OCI-LY7 (cell line): ENCODE measurements at regions not wholly inside any gene's neighbourhood (a gene's known extent, or its start where the extent isn't known, plus 50 kb on each side); places are given as distances from the start of the nearest gene placed in this dataset.

ENCODE experiments used
- BruUV-seq: library from RNA; stranded (reverse); fragments of 400-500 nt; replicated peaks from 2 replicates; lab custom pipeline; 2021; lab: Mats Ljungman, UMichigan
- CTCF ChIA-PET: fragments of 300-600 bp; sonication (Branson Sonifier 250); formaldehyde crosslinking; loops from one replicate; lab custom pipeline; 2022; ENCODE audit warnings: antibody characterized with exemption; ENCODE audit not compliant: unreplicated experiment; lab: Charles Lee
- POLR2A ChIA-PET: fragments of 300-600 bp; sonication (Branson Sonifier 250); formaldehyde crosslinking; loops from one replicate; lab custom pipeline; 2022; ENCODE audit warnings: antibody characterized with exemption; lab: Charles Lee
- DNase-seq: peaks from one replicate; pipeline ENCODE4 v3.0.0-alpha.2; 2015; ENCODE audit warnings: low spot score
- H2AFZ ChIP-seq: fragments of 200-600 bp; sonication (generic), shearing (Covaris generic); 2 replicates; pipeline ENCODE4 v1.6.1; 2014; ENCODE audit warnings: mild to moderate bottlenecking, antibody characterized with exemption, low read length, moderate library complexity
- H3K27ac ChIP-seq: fragments of 200-600 bp; sonication (generic); 2 replicates; pipeline ENCODE4 v1.5.1; 2014; ENCODE audit warnings: mixed run types, low read depth, mild to moderate bottlenecking, moderate library complexity, low read length, inconsistent platforms; ENCODE audit not compliant: poor library complexity, severe bottlenecking
- H3K36me3 ChIP-seq: fragments of 200-600 bp; sonication (generic); 2 replicates; pipeline ENCODE4 v1.6.1; 2014; ENCODE audit warnings: mild to moderate bottlenecking, antibody characterized with exemption, low read length, moderate library complexity, mixed read lengths; ENCODE audit not compliant: insufficient read depth
- H3K4me1 ChIP-seq: fragments of 200-600 bp; sonication (generic); 2 replicates; pipeline ENCODE4 v1.5.1; 2014; ENCODE audit warnings: mild to moderate bottlenecking, low read length; ENCODE audit not compliant: insufficient read depth, poor library complexity, severe bottlenecking
- H3K4me2 ChIP-seq: fragments of 200-600 bp; sonication (generic); 2 replicates; pipeline ENCODE4 v1.6.1; 2014; ENCODE audit warnings: mild to moderate bottlenecking, low read length
- H3K4me3 ChIP-seq: fragments of 200-600 bp; sonication (generic); 2 replicates; pipeline ENCODE4 v1.5.1; 2014; ENCODE audit warnings: mild to moderate bottlenecking, low read depth, low read length; ENCODE audit not compliant: poor library complexity, severe bottlenecking
- H3K79me2 ChIP-seq: fragments of 200-600 bp; sonication (generic); 2 replicates; pipeline ENCODE4 v1.6.1; 2016; ENCODE audit warnings: low read depth, mild to moderate bottlenecking, low read length, moderate library complexity, mixed read lengths; ENCODE audit not compliant: insufficient read depth
- H3K9me2 ChIP-seq: fragments of 200-600 bp; sonication (generic); 2 replicates; pipeline ENCODE4 v1.6.1; 2016; ENCODE audit warnings: mild to moderate bottlenecking, low read length, mixed read lengths; ENCODE audit not compliant: insufficient read depth
- H3K9me3 ChIP-seq: fragments of 200-600 bp; sonication (generic); 2 replicates; pipeline ENCODE4 v1.6.1; 2014; ENCODE audit warnings: mild to moderate bottlenecking, mixed run types, low read length, mixed read lengths
- H4K20me1 ChIP-seq: fragments of 200-600 bp; sonication (generic); 2 replicates; pipeline ENCODE4 v1.6.1; 2014; ENCODE audit warnings: mild to moderate bottlenecking, antibody characterized with exemption, low read length, moderate library complexity, mixed read lengths; ENCODE audit not compliant: insufficient read depth
- EZH2phosphoT487 ChIP-seq: fragments of 200-600 bp; sonication (generic); IDR thresholded peaks from 2 replicates; pipeline ENCODE4 v1.6.1; 2018; ENCODE audit warnings: low read depth, borderline replicate concordance, mild to moderate bottlenecking, mixed run types, antibody characterized with exemption, low read length, moderate library complexity, mixed read lengths
- intact Hi-C: fragments of 100-400 bp; cut with micrococcal nuclease; formaldehyde crosslinking; loops from one replicate; pipeline ENCODE4 v1.10.0; 2022; ENCODE audit not compliant: unreplicated experiment
- TF ChIP-seq, protein P1 (sequence below): fragments of 200-600 bp; sonication (generic); conservative IDR thresholded peaks from 2 replicates; pipeline ENCODE4 v1.5.1; 2014; ENCODE audit warnings: mild to moderate bottlenecking, antibody characterized with exemption, low read length, moderate library complexity, mixed read lengths

GRCh38 chr1:113322439-113322838 is 67.9 kb upstream of the MAGI3 start:
- DNase-seq: no peak
- no peak overlapping the region for H3K4me3 ChIP-seq
- no peak overlapping the region for H3K4me2 ChIP-seq
- H3K9me3 ChIP-seq: no peaks in the 10 kb centered on the region
- no peak overlapping the region for H2AFZ ChIP-seq
- no peaks in the 10 kb centered on the region for H3K79me2 ChIP-seq
- H3K27ac ChIP-seq: no peak overlapping the region
- H3K9me2 ChIP-seq: no peaks in the 10 kb centered on the region
- TF ChIP-seq EZH2phosphoT487: no peak
- TF ChIP-seq, protein P1, sequence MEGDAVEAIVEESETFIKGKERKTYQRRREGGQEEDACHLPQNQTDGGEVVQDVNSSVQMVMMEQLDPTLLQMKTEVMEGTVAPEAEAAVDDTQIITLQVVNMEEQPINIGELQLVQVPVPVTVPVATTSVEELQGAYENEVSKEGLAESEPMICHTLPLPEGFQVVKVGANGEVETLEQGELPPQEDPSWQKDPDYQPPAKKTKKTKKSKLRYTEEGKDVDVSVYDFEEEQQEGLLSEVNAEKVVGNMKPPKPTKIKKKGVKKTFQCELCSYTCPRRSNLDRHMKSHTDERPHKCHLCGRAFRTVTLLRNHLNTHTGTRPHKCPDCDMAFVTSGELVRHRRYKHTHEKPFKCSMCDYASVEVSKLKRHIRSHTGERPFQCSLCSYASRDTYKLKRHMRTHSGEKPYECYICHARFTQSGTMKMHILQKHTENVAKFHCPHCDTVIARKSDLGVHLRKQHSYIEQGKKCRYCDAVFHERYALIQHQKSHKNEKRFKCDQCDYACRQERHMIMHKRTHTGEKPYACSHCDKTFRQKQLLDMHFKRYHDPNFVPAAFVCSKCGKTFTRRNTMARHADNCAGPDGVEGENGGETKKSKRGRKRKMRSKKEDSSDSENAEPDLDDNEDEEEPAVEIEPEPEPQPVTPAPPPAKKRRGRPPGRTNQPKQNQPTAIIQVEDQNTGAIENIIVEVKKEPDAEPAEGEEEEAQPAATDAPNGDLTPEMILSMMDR: no peak
- H4K20me1 ChIP-seq: no peaks in the 10 kb centered on the region
- intact Hi-C loops: no loop called here
- no peaks in the 10 kb centered on the region for H3K4me1 ChIP-seq
- BruUV-seq: no TSS peak
- CTCF ChIA-PET: no interaction called here
- H3K36me3 ChIP-seq: no peaks in the 10 kb centered on the region
- POLR2A ChIA-PET: no interaction called here

DNA sequence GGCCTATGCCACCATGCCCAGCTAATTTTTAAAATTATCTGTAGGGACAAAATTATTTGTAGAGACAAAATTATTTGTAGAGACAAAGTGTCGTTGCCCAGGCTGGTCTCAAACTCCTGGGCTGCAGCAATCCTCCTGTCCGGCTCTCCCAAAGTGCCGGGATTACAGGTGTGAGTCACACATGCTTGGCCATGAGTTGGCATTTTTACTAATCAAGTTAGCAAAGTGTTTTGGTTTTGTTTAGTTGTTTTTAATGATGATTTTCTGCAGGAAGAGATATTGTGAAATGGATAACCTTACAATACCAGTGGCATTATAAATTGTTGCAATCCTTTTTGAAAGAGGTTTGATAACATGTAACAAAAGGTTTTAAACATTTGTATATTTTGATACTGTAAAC is 65.3 kb upstream of the MAGI3 start:
- DNase-seq: no peak
- Histone ChIP-seq H3K4me1 (no peaks in the 10 kb centered on the region), H3K79me2 (no peaks in the 10 kb centered on the region), H3K4me2 (no peak overlapping the region), H3K9me2 (no peaks in the 10 kb centered on the region), H3K4me3 (no peak overlapping the region), H3K36me3 (no peaks in the 10 kb centered on the region), H4K20me1 (no peaks in the 10 kb centered on the region), H3K27ac (no peak overlapping the region), H3K9me3 (no peaks in the 10 kb centered on the region), H2AFZ (no peak overlapping the region)
- CTCF ChIA-PET: no interaction called here
- no TSS peak for BruUV-seq
- TF ChIP-seq, protein P1: no peak
- no peak for TF ChIP-seq EZH2phosphoT487
- POLR2A ChIA-PET: interaction anchor here (0.6 kb wide), 1 partner anchor 11 kb away, joined by 3 read pairs; no protein-coding TSS in a partner anchor
- intact Hi-C loops: no loop called here

DNA sequence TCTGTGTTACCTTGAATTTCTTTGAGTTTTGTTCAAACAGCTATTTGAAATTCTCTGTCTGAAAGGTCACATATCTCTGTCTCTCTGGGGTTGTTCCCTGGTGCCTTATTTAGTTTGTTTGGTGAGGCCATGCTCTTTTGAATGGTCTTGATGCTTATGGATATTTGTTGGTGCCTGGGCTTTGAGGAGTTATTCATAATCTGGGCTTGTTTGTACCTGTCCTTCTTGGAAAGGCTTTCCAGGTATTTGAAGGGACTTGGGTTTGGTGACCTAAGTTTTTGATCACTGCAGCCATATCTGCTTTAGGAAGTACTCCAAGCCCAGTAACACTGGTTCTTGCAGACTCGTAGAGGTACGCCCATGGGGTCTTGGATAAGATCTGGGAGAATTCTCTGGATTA is 63.3 kb upstream of the MAGI3 start:
- Histone ChIP-seq H3K4me1 (no peaks in the 10 kb centered on the region), H4K20me1 (no peaks in the 10 kb centered on the region), H2AFZ (no peak overlapping the region), H3K27ac (no peak overlapping the region), H3K4me2 (no peak overlapping the region), H3K4me3 (no peak overlapping the region), H3K79me2 (no peaks in the 10 kb centered on the region), H3K36me3 (no peaks in the 10 kb centered on the region), H3K9me3 (no peaks in the 10 kb centered on the region), H3K9me2 (no peaks in the 10 kb centered on the region)
- intact Hi-C loops: no loop called here
- no peak for DNase-seq
- TF ChIP-seq EZH2phosphoT487: no peak
- TF ChIP-seq, protein P1: no peak
- ChIA-PET POLR2A (no interaction called here), CTCF (no interaction called here)
- BruUV-seq: no TSS peak
